ENCODE measurements at regions not wholly inside any gene's neighbourhood (a gene's known extent, or its start where the extent isn't known, plus 50 kb on each side); places are given as distances from the start of the nearest gene placed in this dataset.

DNA sequence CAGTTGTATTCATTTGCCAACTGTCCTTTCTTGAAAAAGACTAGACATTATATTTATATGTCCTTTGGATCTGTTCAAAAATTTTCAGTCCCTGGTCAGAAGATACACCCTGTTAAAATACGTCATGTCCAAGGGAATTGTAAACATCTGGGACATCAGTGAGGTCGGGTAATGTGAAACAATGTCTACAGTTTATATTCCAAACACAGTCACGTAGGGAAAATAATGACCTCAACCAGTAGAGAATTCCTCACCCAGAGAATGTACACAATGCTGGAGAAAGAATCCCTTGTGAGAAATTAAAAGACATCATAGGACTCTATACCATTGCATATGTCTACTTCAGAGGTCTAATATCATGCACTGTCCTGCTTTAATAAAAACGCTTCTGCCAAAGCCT lies 888.0 kb upstream of the CHAC2 start:
- no peak for TF ChIP-seq POLR2A (IDR thresholded peaks at IDR 0.05)
- TF ChIP-seq, protein P1, sequence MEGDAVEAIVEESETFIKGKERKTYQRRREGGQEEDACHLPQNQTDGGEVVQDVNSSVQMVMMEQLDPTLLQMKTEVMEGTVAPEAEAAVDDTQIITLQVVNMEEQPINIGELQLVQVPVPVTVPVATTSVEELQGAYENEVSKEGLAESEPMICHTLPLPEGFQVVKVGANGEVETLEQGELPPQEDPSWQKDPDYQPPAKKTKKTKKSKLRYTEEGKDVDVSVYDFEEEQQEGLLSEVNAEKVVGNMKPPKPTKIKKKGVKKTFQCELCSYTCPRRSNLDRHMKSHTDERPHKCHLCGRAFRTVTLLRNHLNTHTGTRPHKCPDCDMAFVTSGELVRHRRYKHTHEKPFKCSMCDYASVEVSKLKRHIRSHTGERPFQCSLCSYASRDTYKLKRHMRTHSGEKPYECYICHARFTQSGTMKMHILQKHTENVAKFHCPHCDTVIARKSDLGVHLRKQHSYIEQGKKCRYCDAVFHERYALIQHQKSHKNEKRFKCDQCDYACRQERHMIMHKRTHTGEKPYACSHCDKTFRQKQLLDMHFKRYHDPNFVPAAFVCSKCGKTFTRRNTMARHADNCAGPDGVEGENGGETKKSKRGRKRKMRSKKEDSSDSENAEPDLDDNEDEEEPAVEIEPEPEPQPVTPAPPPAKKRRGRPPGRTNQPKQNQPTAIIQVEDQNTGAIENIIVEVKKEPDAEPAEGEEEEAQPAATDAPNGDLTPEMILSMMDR (IDR thresholded peaks at IDR 0.05) = no peak

All from right lobe of liver (tissue), 4 donors.